K562 (cell line): ENCODE measurements at regions not wholly inside any gene's neighbourhood (a gene's known extent, or its start where the extent isn't known, plus 50 kb on each side); places are given as distances from the start of the nearest gene placed in this dataset.

Experiments used
- ATAC-seq: fragments of 200-7000 bp; cut with Tn5 transposase; 3 replicates; pipeline ENCODE4 v1.9.1; 2020; ENCODE audit warnings: moderate library complexity
- BruUV-seq: library from RNA; stranded (reverse); fragments of 400-500 nt; replicated peaks from 2 replicates; lab custom pipeline; 2021; lab: Mats Ljungman, UMichigan
- CTCF ChIA-PET: fragments of 300-600 bp; formaldehyde crosslinking; extraction: SDS; loops from one replicate; lab custom pipeline; 2021; ENCODE audit warnings: low intra/inter-chr PET ratio; lab: Yijun Ruan, JAX
- POLR2A ChIA-PET: fragments of 300-600, 350-650 bp; sonication (Branson Sonifier 250); formaldehyde crosslinking; extraction: SDS; loops from one replicate; lab custom pipeline; 2021; ENCODE audit warnings: antibody characterized with exemption, inconsistent platforms; lab: Yijun Ruan, JAX
- DNase-seq, 4 experiments: peaks; one replicate each; pipeline versions ENCODE4 v3.0.0 to v3.0.0-alpha.2; 2011 to 2018; ENCODE audit warnings: low spot score in 3 of 4, mixed read lengths in 3 of 4; ENCODE audit errors: extremely low read depth in 1 of 4
- FAIRE-seq: peaks from 2 replicates; lab custom pipeline; 2011; peaks lifted over from hg19 to GRCh38; lab: Jason Lieb, UNC
- H2AFZ ChIP-seq: 2 replicates; pipeline ENCODE4 v1.6.0; 2011; ENCODE audit warnings: low read depth, low read length, control low read depth, inconsistent platforms
- H3K27ac ChIP-seq: fragments of 200-600 bp; 3 replicates; pipeline ENCODE4 v1.8.0; 2011; ENCODE audit warnings: low read depth, mild to moderate bottlenecking, control low read depth, inconsistent platforms, low read length, moderate library complexity, mixed read lengths; ENCODE audit errors: extremely low read depth
- H3K27me3 ChIP-seq, 2 experiments: fragments of 300-600 bp in 1 of 2; 2 replicates in 1 of 2; 3 replicates in 1 of 2; pipeline versions ENCODE4 v1.6.0 to v1.8.0; 2011; ENCODE audit warnings: inconsistent platforms in 2 of 2, low read length in 2 of 2, mild to moderate bottlenecking in 1 of 2, mixed read lengths in 1 of 2, moderate library complexity in 1 of 2; ENCODE audit not compliant: control insufficient read depth in 2 of 2, insufficient read depth in 2 of 2
- H3K36me3 ChIP-seq: fragments of 300-600 bp; 3 replicates; pipeline ENCODE4 v1.8.0; 2011; ENCODE audit warnings: mild to moderate bottlenecking, low read length, inconsistent platforms; ENCODE audit not compliant: control insufficient read depth, insufficient read depth
- H3K4me1 ChIP-seq, 2 experiments: fragments of 200-600 bp in 1 of 2; replicated peaks in 1 of 2; 2 replicates in 1 of 2; 3 replicates in 1 of 2; pipeline versions ENCODE4 v1.5.1 to v1.8.0; 2011; ENCODE audit warnings: inconsistent platforms in 2 of 2, low read length in 2 of 2, mild to moderate bottlenecking in 1 of 2, mixed read lengths in 1 of 2, moderate library complexity in 1 of 2; ENCODE audit not compliant: control insufficient read depth in 2 of 2, insufficient read depth in 2 of 2
- H3K4me2 ChIP-seq: 2 replicates; pipeline ENCODE4 v1.6.1; 2011; ENCODE audit warnings: low read length, control low read depth, inconsistent platforms, mixed read lengths; ENCODE audit not compliant: insufficient read depth
- H3K4me3 ChIP-seq: fragments of 200-600 bp; sonication (generic), shearing (Covaris generic); 2 replicates; pipeline ENCODE4 v1.5.1; 2016; ENCODE audit warnings: control low read depth, inconsistent platforms
- H3K79me2 ChIP-seq: fragments of 200-600 bp; 3 replicates; pipeline ENCODE4 v1.8.0; 2011; ENCODE audit warnings: low read length, inconsistent platforms; ENCODE audit not compliant: control insufficient read depth, insufficient read depth
- H3K9ac ChIP-seq, 2 experiments: 2 replicates each; pipeline versions ENCODE4 v1.6.0 to v1.6.1; 2011; ENCODE audit warnings: low read depth in 2 of 2, low read length in 2 of 2, control low read depth in 1 of 2, inconsistent platforms in 1 of 2, mild to moderate bottlenecking in 1 of 2, mixed read lengths in 1 of 2; ENCODE audit not compliant: insufficient read depth in 1 of 2
- H3K9me1 ChIP-seq: one replicate; pipeline ENCODE4 v1.6.0; 2011; ENCODE audit warnings: inconsistent platforms, mild to moderate bottlenecking, low read length, moderate library complexity; ENCODE audit not compliant: control insufficient read depth, insufficient read depth
- H3K9me3 ChIP-seq: replicated peaks from 2 replicates; pipeline ENCODE4 v1.5.1; 2011; ENCODE audit warnings: low read depth, low read length, inconsistent platforms; ENCODE audit not compliant: control insufficient read depth, insufficient read depth
- H4K20me1 ChIP-seq: replicated peaks from 2 replicates; pipeline ENCODE4 v1.6.1; 2011; ENCODE audit warnings: low read length, inconsistent platforms, mixed read lengths; ENCODE audit not compliant: control insufficient read depth, insufficient read depth
- ESRRA ChIP-seq: fragments of 450-650 bp; IDR thresholded peaks from 2 replicates; pipeline ENCODE4 v1.6.1; 2014; ENCODE audit warnings: low read depth, mild to moderate bottlenecking, moderate library complexity, borderline replicate concordance
- FOXA1 ChIP-seq: fragments of 450-650 bp; IDR thresholded peaks from 2 replicates; pipeline ENCODE4 v1.6.1; 2016; ENCODE audit warnings: mild to moderate bottlenecking, borderline replicate concordance
- GATAD2A ChIP-seq: fragments of 450-650 bp; IDR thresholded peaks from 2 replicates; pipeline ENCODE4 v1.6.1; 2017
- POLR2A ChIP-seq: fragments of 450-650 bp; conservative IDR thresholded peaks from 2 replicates; pipeline ENCODE4 v1.6.1; 2016
- RAD21 ChIP-seq, 2 experiments: fragments of 250-450 bp in 1 of 2; fragments of 450-650 bp in 1 of 2; sonication (Bioruptor Pico) in 1 of 2; formaldehyde crosslinking in 1 of 2; IDR thresholded peaks in 1 of 2; conservative IDR thresholded peaks in 1 of 2; 2 replicates each; pipeline versions ENCODE4 v1.4.0 to v1.8.0; 2020 to 2022; ENCODE audit warnings: mild to moderate bottlenecking in 2 of 2, moderate library complexity in 1 of 2
- THAP12 ChIP-seq: fragments of 250-450 bp; sonication (Bioruptor Pico); IDR thresholded peaks from 2 replicates; pipeline ENCODE4 v1.9.0; 2021; ENCODE audit warnings: mild to moderate bottlenecking, inconsistent platforms
- ZNF143 ChIP-seq: sonication (generic); formaldehyde crosslinking; IDR thresholded peaks from 2 replicates; pipeline ENCODE4 v1.9.0; 2022; ENCODE audit warnings: mild to moderate bottlenecking, missing genetic modification reagents
- WGBS: fragments of 100-300 bp; shearing (Covaris generic); methylation state at CpG from one replicate; pipeline ENCODE4 v1.1.6; 2016; ENCODE audit warnings: low coverage, mixed read lengths; ENCODE audit not compliant: insufficient coverage; ENCODE audit errors: missing lambda C conversion rate; 5-methylcytosine and 5-hydroxymethylcytosine counted together
- in situ Hi-C: fragments of 300-500 bp; cut with MboI; formaldehyde crosslinking; loops from 4 replicates; pipeline ENCODE4 v1.15.0; 2018; ENCODE audit warnings: inconsistent platforms, mixed read lengths
- intact Hi-C: fragments of 100-400 bp; cut with micrococcal nuclease; formaldehyde crosslinking; loops from 2 replicates; pipeline ENCODE4 v1.14.2; 2022
- TF ChIP-seq, protein P1 (sequence below): fragments of 250-450 bp; sonication (Bioruptor Pico); IDR thresholded peaks from 2 replicates; pipeline ENCODE4 v1.5.0; 2020; ENCODE audit warnings: mild to moderate bottlenecking, borderline replicate concordance
- TF ChIP-seq, protein P2 (sequence below): fragments of 450-650 bp; IDR thresholded peaks from 2 replicates; pipeline ENCODE4 v1.6.1; 2014; ENCODE audit warnings: low read depth, mild to moderate bottlenecking, moderate library complexity, borderline replicate concordance

- TF ChIP-seq ESRRA (no peak), GATAD2A (no peak), THAP12 (no peak), ZNF143 (CRISPR knock-in tag) (no peak)
- TF ChIP-seq, protein P1, sequence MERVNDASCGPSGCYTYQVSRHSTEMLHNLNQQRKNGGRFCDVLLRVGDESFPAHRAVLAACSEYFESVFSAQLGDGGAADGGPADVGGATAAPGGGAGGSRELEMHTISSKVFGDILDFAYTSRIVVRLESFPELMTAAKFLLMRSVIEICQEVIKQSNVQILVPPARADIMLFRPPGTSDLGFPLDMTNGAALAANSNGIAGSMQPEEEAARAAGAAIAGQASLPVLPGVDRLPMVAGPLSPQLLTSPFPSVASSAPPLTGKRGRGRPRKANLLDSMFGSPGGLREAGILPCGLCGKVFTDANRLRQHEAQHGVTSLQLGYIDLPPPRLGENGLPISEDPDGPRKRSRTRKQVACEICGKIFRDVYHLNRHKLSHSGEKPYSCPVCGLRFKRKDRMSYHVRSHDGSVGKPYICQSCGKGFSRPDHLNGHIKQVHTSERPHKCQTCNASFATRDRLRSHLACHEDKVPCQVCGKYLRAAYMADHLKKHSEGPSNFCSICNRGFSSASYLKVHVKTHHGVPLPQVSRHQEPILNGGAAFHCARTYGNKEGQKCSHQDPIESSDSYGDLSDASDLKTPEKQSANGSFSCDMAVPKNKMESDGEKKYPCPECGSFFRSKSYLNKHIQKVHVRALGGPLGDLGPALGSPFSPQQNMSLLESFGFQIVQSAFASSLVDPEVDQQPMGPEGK (CRISPR knock-in tag) = no peak
Measured at GRCh38 chr2:123513351-123513750, 511.7 kb upstream of the CNTNAP5 start (continued).

DNA sequence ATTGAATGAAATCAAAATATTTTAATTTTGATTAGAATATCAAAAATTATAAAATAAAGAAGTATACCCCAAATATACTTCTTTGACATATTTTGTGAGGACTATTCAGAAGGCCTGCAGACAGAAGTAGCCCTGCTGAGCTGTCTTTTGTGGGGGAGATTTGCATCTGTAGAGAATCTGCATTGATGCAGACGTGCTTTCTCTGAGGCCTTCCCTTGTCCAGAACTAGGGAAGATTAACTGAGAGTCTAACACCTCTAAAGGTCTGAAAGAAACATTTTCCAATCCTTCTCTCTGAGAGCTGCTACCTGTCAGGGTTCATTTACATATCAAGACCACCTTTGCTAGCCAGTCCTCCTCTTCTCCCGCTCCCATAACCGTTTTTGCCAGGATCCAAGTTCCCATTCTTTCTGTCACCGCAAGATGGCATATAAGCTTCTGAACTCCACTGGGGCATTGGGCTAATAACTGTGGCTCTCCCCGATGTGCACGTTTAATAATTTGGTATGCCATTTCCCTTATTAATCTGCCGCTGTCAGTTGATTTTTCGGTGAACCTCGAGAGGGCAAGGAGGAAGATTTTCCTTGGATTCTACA is 510.4 kb upstream of the CNTNAP5 start:
- in situ Hi-C loops (no loop called here), intact Hi-C loops (no loop called here)
- Histone ChIP-seq H4K20me1 (no peaks in the 10 kb centered on the region), H3K9ac (no peak overlapping the region), H3K79me2 (no peaks in the 10 kb centered on the region), H3K4me3 (no peak overlapping the region), H3K9me1 (no peaks in the 10 kb centered on the region), H2AFZ (no peak overlapping the region), H3K4me1 (no peaks in the 10 kb centered on the region), H3K9me3 (no peaks in the 10 kb centered on the region), H3K4me2 (no peak overlapping the region), H3K27me3 (no peaks in the 10 kb centered on the region), H3K27ac (no peak overlapping the region), H3K36me3 (no peaks in the 10 kb centered on the region)
- CTCF ChIA-PET = no interaction called here
- WGBS = 3% methylated on average over 9 of the region's 9 CpGs
- DNase-seq (no peak), ATAC-seq (no peak), FAIRE-seq (no peak)
- TF ChIP-seq POLR2A = no peak
- TF ChIP-seq, protein P2, sequence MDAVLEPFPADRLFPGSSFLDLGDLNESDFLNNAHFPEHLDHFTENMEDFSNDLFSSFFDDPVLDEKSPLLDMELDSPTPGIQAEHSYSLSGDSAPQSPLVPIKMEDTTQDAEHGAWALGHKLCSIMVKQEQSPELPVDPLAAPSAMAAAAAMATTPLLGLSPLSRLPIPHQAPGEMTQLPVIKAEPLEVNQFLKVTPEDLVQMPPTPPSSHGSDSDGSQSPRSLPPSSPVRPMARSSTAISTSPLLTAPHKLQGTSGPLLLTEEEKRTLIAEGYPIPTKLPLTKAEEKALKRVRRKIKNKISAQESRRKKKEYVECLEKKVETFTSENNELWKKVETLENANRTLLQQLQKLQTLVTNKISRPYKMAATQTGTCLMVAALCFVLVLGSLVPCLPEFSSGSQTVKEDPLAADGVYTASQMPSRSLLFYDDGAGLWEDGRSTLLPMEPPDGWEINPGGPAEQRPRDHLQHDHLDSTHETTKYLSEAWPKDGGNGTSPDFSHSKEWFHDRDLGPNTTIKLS = no peak
- no peak for TF ChIP-seq FOXA1
- TF ChIP-seq, protein P1 (CRISPR knock-in tag) = no peak
- 0 out of 4 replicates have a peak, but pooled peaks of 1 of the 2 experiments have one; percentile 8 for TF ChIP-seq RAD21 (CRISPR knock-in tag; conservative IDR thresholded peaks at IDR 0.05 in 1 of 2, IDR thresholded peaks at IDR 0.05 in 1 of 2)
- BruUV-seq = no TSS peak
- POLR2A ChIA-PET = no interaction called here
